Adrenal gland (tissue), 9 donors: ENCODE measurements at regions not wholly inside any gene's neighbourhood (a gene's known extent, or its start where the extent isn't known, plus 50 kb on each side); places are given as distances from the start of the nearest gene placed in this dataset.
A peak's percentile ranks its signal among the peaks of the same experiment; 100 is the strongest.

ENCODE experiments used
- DNase-seq, 7 donors: peaks; one replicate each; pipeline ENCODE4 v3.0.0-alpha.2; 2019 to 2020
- H3K27ac ChIP-seq, 5 donors: fragments of 200-600 bp; sonication (generic) in 4 of 5; 1 replicate in 3 of 5; 2 replicates in 2 of 5; pipeline versions ENCODE4 v1.5.1 to v1.8.0; 2016 to 2020; ENCODE audit warnings: mild to moderate bottlenecking in 1 of 5
- H3K27me3 ChIP-seq: fragments of 200-600 bp; 2 replicates; pipeline ENCODE4 v1.8.0; 2021
- H3K36me3 ChIP-seq, 2 donors: fragments of 200-600 bp; replicated peaks in 1 of 2; 1 replicate in 1 of 2; 2 replicates in 1 of 2; pipeline versions ENCODE4 v1.5.1 to v1.8.0; 2018 to 2022
- H3K4me1 ChIP-seq, 2 donors: fragments of 200-600 bp; replicated peaks in 1 of 2; 1 replicate in 1 of 2; 2 replicates in 1 of 2; pipeline versions ENCODE4 v1.5.1 to v1.8.0; 2018 to 2021
- H3K4me3 ChIP-seq, 4 donors: fragments of 200-600 bp; sonication (generic) in 3 of 4; one replicate each; pipeline ENCODE4 v1.5.1; 2016 to 2018
- H3K9me3 ChIP-seq, 3 donors: fragments of 200-600 bp; sonication (generic) in 1 of 3; replicated peaks in 1 of 3; 1 replicate in 2 of 3; 2 replicates in 1 of 3; pipeline versions ENCODE4 v1.5.1 to v1.8.0; 2016 to 2021
- CTCF ChIP-seq, 6 experiments: fragments of 450-650 bp in 4 of 6; fragments of 200-600 bp in 2 of 6; sonication (generic) in 1 of 6; IDR thresholded peaks; 1 replicate in 5 of 6; 2 replicates in 1 of 6; pipeline versions ENCODE4 v1.5.1 to v1.8.0; 2016 to 2021; ENCODE audit warnings: antibody characterized with exemption in 6 of 6, mild to moderate bottlenecking in 2 of 6, moderate library complexity in 1 of 6
- POLR2A ChIP-seq, 2 donors: fragments of 450-650 bp; IDR thresholded peaks; one replicate each; pipeline ENCODE4 v1.6.1; 2017; ENCODE audit warnings: antibody characterized with exemption in 2 of 2, mild to moderate bottlenecking in 2 of 2, moderate library complexity in 1 of 2
- WGBS, 4 donors: extraction: QIAGEN DNeasy Blood & Tissue Kit in 2 of 4; methylation state at CpG; one replicate each; pipeline versions ENCODE4 v1.1.5 to v1.1.7; 2013 to 2017; 5-methylcytosine and 5-hydroxymethylcytosine counted together
- intact Hi-C, 2 donors: fragments of 100-400 bp; cut with DNase I; formaldehyde crosslinking; loops; one replicate each; pipeline versions ENCODE4 v1.14.1 to v1.15.0; 2022 to 2023
- donor health status: healthy with polysubstance abuse.
- donor health status: Bipolar disorder and iron deficiency.
- donor health status: DM: yes; HTN: yes; CAD: no.
- donor health status: DM: no; HTN: no; CAD: no.
- donor health status: DM: no; HTN: no; CAD: no.

GRCh38 chr9:106305428-106306133 is 557.4 kb upstream of the ZNF462 start:
- intact Hi-C loops = no loop called here
- H3K9me3 ChIP-seq = no peaks in the 10 kb centered on the region
- H3K27ac ChIP-seq = no peak overlapping the region
- no peaks in the 10 kb centered on the region for H3K4me1 ChIP-seq
- DNase-seq = peak in 1 of 7 donors; percentile 22
- 18 to 32% (median 26%) methylated on average over 1 of the region's 1 CpG for WGBS, 4 donors
- no peak overlapping the region for H3K4me3 ChIP-seq
- no peaks in the 10 kb centered on the region for H3K36me3 ChIP-seq
- TF ChIP-seq CTCF (IDR thresholded peaks at IDR 0.05) (no peak), POLR2A (IDR thresholded peaks at IDR 0.05) (no peak)
- no peaks in the 10 kb centered on the region for H3K27me3 ChIP-seq

GRCh38 chr9:106307670-106308069 is 555.3 kb upstream of the ZNF462 start:
- no peak overlapping the region for H3K27ac ChIP-seq
- no peak overlapping the region for H3K4me3 ChIP-seq
- TF ChIP-seq POLR2A (IDR thresholded peaks at IDR 0.05) = no peak
- TF ChIP-seq CTCF (IDR thresholded peaks at IDR 0.05) = no peak
- no peaks in the 10 kb centered on the region for H3K27me3 ChIP-seq
- H3K36me3 ChIP-seq = no peaks in the 10 kb centered on the region
- intact Hi-C loops = no loop called here
- no peaks in the 10 kb centered on the region for H3K9me3 ChIP-seq
- H3K4me1 ChIP-seq = no peaks in the 10 kb centered on the region
- DNase-seq = no peak

- Histone ChIP-seq H3K9me3 (no peaks in the 10 kb centered on the region), H3K27me3 (no peaks in the 10 kb centered on the region), H3K36me3 (no peaks in the 10 kb centered on the region), H3K4me1 (no peaks in the 10 kb centered on the region), H3K4me3 (no peak overlapping the region), H3K27ac (no peak overlapping the region)
- intact Hi-C loops = no loop called here
- TF ChIP-seq CTCF (IDR thresholded peaks at IDR 0.05) (no peak), POLR2A (IDR thresholded peaks at IDR 0.05) (no peak)
- DNase-seq = no peak
- WGBS, 4 donors = 85 to 90% (median 89%) methylated on average over 1 of the region's 1 CpG
These were observed 553.0 kb upstream of the ZNF462 start for GRCh38 chr9:106309925-106310324.

GRCh38 chr9:106310782-106311181 is 552.2 kb upstream of the ZNF462 start:
- DNase-seq = no peak
- H3K4me1 ChIP-seq = no peaks in the 10 kb centered on the region
- no peaks in the 10 kb centered on the region for H3K27me3 ChIP-seq
- no peak overlapping the region for H3K27ac ChIP-seq
- 72 to 84% (median 76%) methylated on average over 1 of the region's 1 CpG for WGBS, 4 donors
- H3K9me3 ChIP-seq = no peaks in the 10 kb centered on the region
- H3K4me3 ChIP-seq = no peak overlapping the region
- H3K36me3 ChIP-seq = no peaks in the 10 kb centered on the region
- intact Hi-C loops = no loop called here
- TF ChIP-seq CTCF (IDR thresholded peaks at IDR 0.05) = no peak
- no peak for TF ChIP-seq POLR2A (IDR thresholded peaks at IDR 0.05)
